22Rv1 (cell line): ENCODE measurements at regions not wholly inside any gene's neighbourhood (a gene's known extent, or its start where the extent isn't known, plus 50 kb on each side); places are given as distances from the start of the nearest gene placed in this dataset.

Source experiments
- CTCF ChIP-seq: fragments of 450-650 bp; IDR thresholded peaks from 2 replicates; pipeline ENCODE4 v1.5.1; 2017; ENCODE audit warnings: mild to moderate bottlenecking
- ZFX ChIP-seq: fragments of 450-650 bp; IDR thresholded peaks from 2 replicates; pipeline ENCODE4 v1.6.1; 2017; ENCODE audit warnings: antibody characterized with exemption, borderline replicate concordance

- TF ChIP-seq CTCF (peak; percentile 27; the same call in 1 of the 2 replicates), ZFX (no peak)
Observed at GRCh38 chrX:122777766-122778165, 406.3 kb upstream of the GRIA3 start.
